Activated T-helper 1 cell treated with anti-CD3 and anti-CD28 coated beads, Interleukin-12 subunit alpha, Interleukin-12 subunit beta, Interleukin-2, Interleukin-4 antibody, amounts not matched to agents 30 ng/mL and 10 ng/mL and 1 ng/mL, durations not matched to agents 14 hours and 24 hours and 36 hours (primary cell): ENCODE measurements at regions not wholly inside any gene's neighbourhood (a gene's known extent, or its start where the extent isn't known, plus 50 kb on each side); places are given as distances from the start of the nearest gene placed in this dataset.
"Not testable (repeated sequence)": the region's sequence is repeated elsewhere in the genome, so short reads cannot be mapped to it uniquely, and the experiment has no call there.

Experiments
- DNase-seq: peaks from one replicate; pipeline ENCODE4 v3.0.0; 2021; ENCODE audit warnings: low spot score
- H3K27ac Mint-ChIP-seq: one replicate; pipeline ENCODE4 v1.8.0; 2021; ENCODE audit warnings: mild to moderate bottlenecking, mixed read lengths
- H3K27me3 Mint-ChIP-seq: one replicate; pipeline ENCODE4 v1.8.0; 2022; ENCODE audit warnings: mild to moderate bottlenecking, moderate library complexity, mixed read lengths; ENCODE audit not compliant: insufficient read depth
- H3K36me3 Mint-ChIP-seq: one replicate; pipeline ENCODE4 v1.8.0; 2021; ENCODE audit warnings: low read depth, mixed read lengths
- H3K4me1 Mint-ChIP-seq: one replicate; pipeline ENCODE4 v1.8.0; 2021; ENCODE audit warnings: low read depth, mixed read lengths
- H3K4me3 Mint-ChIP-seq: one replicate; pipeline ENCODE4 v1.8.0; 2021; ENCODE audit warnings: mild to moderate bottlenecking, moderate library complexity, mixed read lengths
- H3K9me3 Mint-ChIP-seq: one replicate; pipeline ENCODE4 v1.8.0; 2021; ENCODE audit warnings: mixed read lengths
- intact Hi-C: fragments of 100-400 bp; cut with micrococcal nuclease; formaldehyde crosslinking; loops from one replicate; pipeline ENCODE4 v1.15.1; 2024

DNA sequence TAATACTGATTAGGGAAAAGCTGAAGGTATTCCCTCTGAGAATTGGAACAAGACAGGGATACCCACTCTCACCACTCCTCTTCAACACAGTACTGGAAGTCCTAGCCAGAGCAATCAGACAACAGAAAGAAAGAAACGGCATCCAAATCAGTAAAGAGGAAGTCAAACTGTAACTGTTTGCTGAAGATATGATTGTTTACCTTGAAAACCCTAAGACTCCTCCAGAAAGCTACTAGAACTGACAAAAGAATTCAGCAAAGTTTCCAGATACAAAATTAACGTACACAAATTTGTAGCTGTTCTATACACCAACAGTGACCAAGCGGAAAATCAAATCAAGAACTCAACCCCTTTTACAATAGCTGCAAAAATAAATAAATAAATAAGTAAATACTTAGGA, 78.6 kb downstream of the EXTL2 start:
- Mint-ChIP-seq H3K27me3 (peaks cover 17% of the 10 kb centered on the region), H3K4me1 (peaks cover 10% of the 10 kb centered on the region), H3K4me3 (no peak overlapping the region), H3K36me3 (no peaks in the 10 kb centered on the region), H3K9me3 (no peaks in the 10 kb centered on the region), H3K27ac (no peak overlapping the region)
- no peak for DNase-seq
- intact Hi-C loops: no loop called here

DNA sequence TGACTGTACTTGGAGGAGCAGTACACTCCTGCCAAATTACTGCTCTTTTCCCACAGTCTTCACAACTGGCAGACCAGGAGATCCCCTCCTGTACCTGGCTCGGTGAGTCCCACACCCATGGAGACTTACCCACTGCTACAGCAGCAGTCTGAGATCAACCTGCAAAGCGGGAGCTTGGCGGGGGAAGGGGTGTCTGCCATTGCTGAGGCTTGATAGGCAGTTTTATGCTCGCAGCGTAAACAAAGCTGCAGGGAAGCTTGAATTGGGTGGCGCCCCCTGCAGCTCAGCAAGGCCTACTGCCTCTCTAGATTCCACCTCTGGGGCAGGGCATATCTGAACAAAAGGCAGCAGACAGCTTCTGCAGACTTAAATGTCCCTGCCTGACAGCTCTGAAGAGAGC, 74.4 kb downstream of the EXTL2 start:
- H3K9me3 Mint-ChIP-seq, intact Hi-C loops, H3K4me1 Mint-ChIP-seq, H3K4me3 Mint-ChIP-seq, H3K27ac Mint-ChIP-seq, H3K36me3 Mint-ChIP-seq, DNase-seq: not testable (repeated sequence)
- H3K27me3 Mint-ChIP-seq: peaks cover 14% of the 10 kb centered on the region

DNA sequence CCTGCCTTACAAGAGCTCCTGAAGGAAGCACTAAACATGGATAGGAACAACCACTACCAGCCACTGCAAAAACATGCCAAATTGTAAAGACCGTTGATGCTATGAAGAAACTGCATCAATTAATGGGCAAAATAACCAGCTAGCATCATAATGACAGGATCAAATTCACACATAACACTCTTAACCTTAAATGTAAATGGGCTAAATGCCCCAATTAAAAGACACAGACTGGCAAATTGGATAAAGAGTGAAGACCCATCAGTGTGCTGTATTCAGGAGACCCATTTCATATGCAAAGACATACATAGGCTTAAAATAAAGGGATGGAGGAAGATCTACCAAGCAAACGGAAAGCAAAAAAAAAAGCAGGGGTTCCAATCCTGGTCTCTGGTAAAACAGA, 72.7 kb downstream of the EXTL2 start:
- H3K4me3 Mint-ChIP-seq, H3K27ac Mint-ChIP-seq, DNase-seq, H3K9me3 Mint-ChIP-seq, intact Hi-C loops, H3K36me3 Mint-ChIP-seq, H3K4me1 Mint-ChIP-seq: not testable (repeated sequence)
- H3K27me3 Mint-ChIP-seq: peaks cover 11% of the 10 kb centered on the region
